ENCODE measurements at regions not wholly inside any gene's neighbourhood (a gene's known extent, or its start where the extent isn't known, plus 50 kb on each side); places are given as distances from the start of the nearest gene placed in this dataset.
"Not testable (repeated sequence)": the region's sequence is repeated elsewhere in the genome, so short reads cannot be mapped to it uniquely, and the experiment has no call there.

GRCh38 chr14:39722547-39723273, 290.5 kb upstream of the FBXO33 start:
- DNase-seq = no peak

GRCh38 chr14:39716987-39717570, 284.8 kb upstream of the FBXO33 start:
- DNase-seq = no peak

GRCh38 chr14:39712293-39712999, 280.2 kb upstream of the FBXO33 start:
- no peak for DNase-seq

- DNase-seq = no peak
Observed at GRCh38 chr14:39704594-39704993, 272.4 kb upstream of the FBXO33 start.

- no peak for DNase-seq
Observed at GRCh38 chr14:39694341-39694740, 262.1 kb upstream of the FBXO33 start.

GRCh38 chr14:39683691-39684260, 251.5 kb upstream of the FBXO33 start:
- DNase-seq = no peak

- DNase-seq = no peak
Observed at GRCh38 chr14:39682582-39682981, 250.3 kb upstream of the FBXO33 start.

GRCh38 chr14:39681782-39682399, 249.7 kb upstream of the FBXO33 start:
- no peak for DNase-seq

GRCh38 chr14:39680777-39681176, 248.5 kb upstream of the FBXO33 start:
- DNase-seq = no peak

- DNase-seq = no peak
Observed at GRCh38 chr14:39673734-39674133, 241.5 kb upstream of the FBXO33 start.

- no peak for DNase-seq
Observed at GRCh38 chr14:39673270-39673711, 241.1 kb upstream of the FBXO33 start.

GRCh38 chr14:39668449-39668848, 236.2 kb upstream of the FBXO33 start:
- DNase-seq = no peak

- DNase-seq = no peak
Observed at GRCh38 chr14:39666386-39666785, 234.2 kb upstream of the FBXO33 start.

GRCh38 chr14:39665075-39665475, 232.8 kb upstream of the FBXO33 start:
- no peak for DNase-seq

GRCh38 chr14:39664646-39665045, 232.4 kb upstream of the FBXO33 start:
- DNase-seq = no peak

- no peak for DNase-seq
Observed at GRCh38 chr14:39641224-39641623, 209.0 kb upstream of the FBXO33 start.

GRCh38 chr14:39639009-39639408, 206.8 kb upstream of the FBXO33 start:
- not testable (repeated sequence) for DNase-seq

GRCh38 chr14:39628087-39628486, 195.9 kb upstream of the FBXO33 start:
- no peak for DNase-seq

- no peak for DNase-seq
Observed at GRCh38 chr14:39626589-39627576, 194.7 kb upstream of the FBXO33 start.

- DNase-seq = no peak
Observed at GRCh38 chr14:39621678-39622077, 189.4 kb upstream of the FBXO33 start.

GRCh38 chr14:39621223-39621622, 189.0 kb upstream of the FBXO33 start:
- no peak for DNase-seq

- no peak for DNase-seq
Observed at GRCh38 chr14:39617537-39617936, 185.3 kb upstream of the FBXO33 start.
